GM20000 (cell line): ENCODE measurements at regions not wholly inside any gene's neighbourhood (a gene's known extent, or its start where the extent isn't known, plus 50 kb on each side); places are given as distances from the start of the nearest gene placed in this dataset.

Experiments used
- DNase-seq: peaks from one replicate; pipeline ENCODE4 v3.0.0; 2012; ENCODE audit warnings: low spot score
- TF ChIP-seq, protein P1 (sequence below): IDR thresholded peaks from 2 replicates; pipeline ENCODE4 v1.5.1; 2012; ENCODE audit warnings: mild to moderate bottlenecking, control low read depth; ENCODE audit errors: extremely low read depth, missing control alignments

DNA sequence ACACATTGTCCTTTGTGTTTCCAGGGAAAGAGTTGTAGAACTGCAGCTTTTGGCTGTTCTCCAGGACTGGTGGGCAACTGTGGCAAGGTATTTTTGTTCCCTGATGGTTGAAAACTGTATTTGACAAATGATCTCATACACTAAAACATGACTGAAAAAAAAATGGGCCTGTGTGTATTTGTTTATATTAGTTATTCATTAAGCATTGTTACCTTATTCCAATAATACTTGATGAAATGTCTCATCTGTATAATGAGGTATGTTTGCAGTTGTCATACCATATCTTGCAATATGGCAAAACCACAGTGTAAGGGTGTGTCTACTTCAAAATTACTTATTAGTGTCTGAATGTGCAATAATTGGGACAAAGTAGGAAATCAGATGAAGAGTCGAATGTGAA, 479.4 kb upstream of the NOVA1 start:
- TF ChIP-seq, protein P1, sequence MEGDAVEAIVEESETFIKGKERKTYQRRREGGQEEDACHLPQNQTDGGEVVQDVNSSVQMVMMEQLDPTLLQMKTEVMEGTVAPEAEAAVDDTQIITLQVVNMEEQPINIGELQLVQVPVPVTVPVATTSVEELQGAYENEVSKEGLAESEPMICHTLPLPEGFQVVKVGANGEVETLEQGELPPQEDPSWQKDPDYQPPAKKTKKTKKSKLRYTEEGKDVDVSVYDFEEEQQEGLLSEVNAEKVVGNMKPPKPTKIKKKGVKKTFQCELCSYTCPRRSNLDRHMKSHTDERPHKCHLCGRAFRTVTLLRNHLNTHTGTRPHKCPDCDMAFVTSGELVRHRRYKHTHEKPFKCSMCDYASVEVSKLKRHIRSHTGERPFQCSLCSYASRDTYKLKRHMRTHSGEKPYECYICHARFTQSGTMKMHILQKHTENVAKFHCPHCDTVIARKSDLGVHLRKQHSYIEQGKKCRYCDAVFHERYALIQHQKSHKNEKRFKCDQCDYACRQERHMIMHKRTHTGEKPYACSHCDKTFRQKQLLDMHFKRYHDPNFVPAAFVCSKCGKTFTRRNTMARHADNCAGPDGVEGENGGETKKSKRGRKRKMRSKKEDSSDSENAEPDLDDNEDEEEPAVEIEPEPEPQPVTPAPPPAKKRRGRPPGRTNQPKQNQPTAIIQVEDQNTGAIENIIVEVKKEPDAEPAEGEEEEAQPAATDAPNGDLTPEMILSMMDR = no peak
- DNase-seq = no peak

DNA sequence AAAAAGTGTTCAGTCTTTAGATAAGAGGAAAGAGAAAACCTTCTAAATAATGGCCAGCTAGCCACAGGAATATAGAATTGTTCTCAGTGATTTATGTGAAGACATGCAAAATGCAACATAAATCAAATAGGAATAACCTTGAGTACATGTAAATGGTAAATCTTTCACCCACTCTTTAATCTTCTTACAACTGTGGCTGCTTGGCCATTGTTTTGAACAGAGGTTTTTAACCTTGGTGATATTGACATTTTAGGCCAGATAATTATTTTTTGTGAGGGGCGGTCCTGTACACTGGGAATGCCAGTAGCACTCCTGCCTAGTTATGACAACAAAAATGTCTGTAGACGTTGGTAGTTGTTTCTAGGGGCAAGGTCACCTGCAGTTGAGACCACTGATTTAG, 479.9 kb upstream of the NOVA1 start:
- no peak for DNase-seq
- TF ChIP-seq, protein P1 = no peak

DNA sequence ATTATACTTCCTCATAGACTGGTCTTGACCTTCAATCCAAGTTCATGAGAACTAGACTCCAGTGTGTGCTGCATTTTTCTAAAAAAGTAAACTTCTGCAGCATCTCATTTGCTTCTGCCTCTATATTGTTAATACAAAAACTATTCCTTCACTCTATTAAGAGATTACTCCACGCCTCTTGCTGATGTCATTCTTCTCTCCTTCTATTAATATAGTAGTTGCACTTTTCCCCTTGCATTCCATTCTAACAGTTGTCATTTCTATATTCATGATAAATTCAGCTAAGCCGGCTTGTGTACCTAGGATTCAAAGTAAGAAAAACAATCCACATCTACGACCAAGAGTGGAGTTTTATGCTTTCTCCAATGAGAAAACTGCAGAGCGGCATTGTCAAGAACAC, 480.4 kb upstream of the NOVA1 start:
- DNase-seq = no peak
- TF ChIP-seq, protein P1 = no peak

DNA sequence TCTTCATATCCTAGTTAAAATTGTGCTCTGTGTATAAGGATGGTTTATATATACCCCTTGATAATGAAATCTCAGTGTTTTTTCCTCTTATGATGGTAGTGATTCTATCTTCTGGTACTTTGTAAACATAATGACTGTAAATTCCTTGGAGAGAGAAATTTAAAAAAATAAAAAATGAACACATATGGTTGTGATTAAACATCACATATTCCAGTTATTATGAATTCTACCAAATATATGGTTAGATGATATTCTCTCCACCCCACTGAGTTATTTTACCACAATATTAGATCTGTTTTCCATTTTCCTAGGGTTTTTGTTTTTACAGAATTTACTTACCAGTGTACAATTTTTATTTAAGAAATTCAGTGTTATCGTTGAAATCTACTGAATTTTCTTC, 481.9 kb upstream of the NOVA1 start:
- TF ChIP-seq, protein P1 = no peak

DNA sequence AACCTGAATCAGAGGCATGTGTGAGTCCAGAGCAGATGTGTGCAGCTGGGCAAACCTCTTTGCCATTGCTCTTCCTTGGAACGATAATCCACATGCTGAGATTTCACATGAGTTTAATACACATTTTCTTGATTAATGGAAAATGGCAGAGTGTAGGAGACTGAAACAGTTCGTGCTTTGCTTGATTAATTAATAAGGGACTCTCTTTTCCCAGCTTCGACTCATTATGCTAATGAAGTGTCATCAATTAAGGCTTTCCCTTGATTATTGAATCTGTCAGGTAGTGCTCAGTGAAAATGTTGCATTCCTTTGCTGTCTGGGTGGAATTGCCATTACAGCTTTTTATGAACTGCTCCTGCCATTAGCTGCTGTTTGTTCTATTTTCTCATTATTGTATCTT, 487.7 kb upstream of the NOVA1 start:
- DNase-seq = no peak
- TF ChIP-seq, protein P1 = no peak

More for the DNA sequence above, 481.9 kb upstream of the NOVA1 start:
- no peak for DNase-seq

DNA sequence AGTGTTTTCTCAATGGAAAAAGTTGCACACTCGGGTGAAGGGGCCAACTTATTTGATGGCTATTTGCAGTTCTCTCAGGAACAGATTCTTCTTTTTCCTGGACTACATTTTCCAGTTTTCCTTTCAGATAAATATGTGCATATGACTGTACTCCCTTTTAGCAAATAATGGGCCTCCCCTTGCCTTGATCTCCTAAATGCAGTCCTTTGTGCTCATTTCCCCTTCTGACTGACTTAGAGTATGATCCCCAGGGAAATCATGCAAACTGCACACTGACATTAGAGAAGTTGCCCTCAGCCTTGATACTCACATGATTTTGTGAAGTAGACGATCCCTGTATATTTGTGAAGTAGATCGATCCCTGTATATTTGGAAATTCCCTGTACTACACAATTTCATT, 492.9 kb upstream of the NOVA1 start:
- no peak for DNase-seq
- TF ChIP-seq, protein P1 = no peak

DNA sequence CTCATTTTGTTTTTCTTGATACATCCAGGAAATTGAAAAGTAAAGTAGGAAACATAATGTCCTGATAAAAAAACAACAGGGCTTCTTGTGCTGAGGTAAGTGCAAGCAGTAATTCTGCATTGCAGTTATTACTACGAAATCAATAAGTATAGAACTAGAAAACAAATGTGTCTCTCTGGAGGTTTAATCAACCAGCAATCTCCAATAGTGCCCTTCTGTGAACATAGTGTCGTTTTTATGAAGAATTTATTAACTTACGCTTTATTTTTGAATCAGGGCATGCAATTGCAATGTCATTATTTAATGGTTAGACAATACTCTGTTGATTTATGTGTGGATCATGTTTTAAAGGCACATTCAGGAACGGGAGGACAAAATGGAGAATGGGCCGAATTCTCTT, 494.1 kb upstream of the NOVA1 start:
- TF ChIP-seq, protein P1 = no peak
- no peak for DNase-seq
